ENCODE measurements at regions not wholly inside any gene's neighbourhood (a gene's known extent, or its start where the extent isn't known, plus 50 kb on each side); places are given as distances from the start of the nearest gene placed in this dataset.

DNA sequence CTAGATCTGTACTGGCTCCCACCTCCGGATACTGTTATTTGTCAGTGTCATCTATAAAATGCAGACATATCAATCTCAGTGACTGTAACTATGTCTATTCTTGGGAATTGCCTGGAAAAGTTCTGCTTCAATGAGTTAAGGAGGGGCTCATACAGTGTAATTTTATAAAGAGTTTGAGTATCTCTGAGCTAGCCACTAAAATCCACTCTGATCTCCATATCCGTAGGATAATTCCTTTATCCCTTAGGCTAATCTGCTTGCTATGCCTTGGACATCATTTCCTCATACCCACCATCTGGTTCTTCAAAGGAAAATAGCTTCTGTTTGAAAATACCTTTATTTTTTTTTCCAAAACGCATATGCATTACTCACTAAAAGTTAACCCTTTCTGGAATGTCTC lies 863.2 kb downstream of the SUCLG1 start:
- TF ChIP-seq TBL1XR1 (IDR thresholded peaks at IDR 0.05; ENCODE audit: low read depth, low read length) = no peak
- no peak for TF ChIP-seq ZBED1 (IDR thresholded peaks at IDR 0.05; ENCODE audit: borderline replicate concordance)
- TF ChIP-seq, protein P1, sequence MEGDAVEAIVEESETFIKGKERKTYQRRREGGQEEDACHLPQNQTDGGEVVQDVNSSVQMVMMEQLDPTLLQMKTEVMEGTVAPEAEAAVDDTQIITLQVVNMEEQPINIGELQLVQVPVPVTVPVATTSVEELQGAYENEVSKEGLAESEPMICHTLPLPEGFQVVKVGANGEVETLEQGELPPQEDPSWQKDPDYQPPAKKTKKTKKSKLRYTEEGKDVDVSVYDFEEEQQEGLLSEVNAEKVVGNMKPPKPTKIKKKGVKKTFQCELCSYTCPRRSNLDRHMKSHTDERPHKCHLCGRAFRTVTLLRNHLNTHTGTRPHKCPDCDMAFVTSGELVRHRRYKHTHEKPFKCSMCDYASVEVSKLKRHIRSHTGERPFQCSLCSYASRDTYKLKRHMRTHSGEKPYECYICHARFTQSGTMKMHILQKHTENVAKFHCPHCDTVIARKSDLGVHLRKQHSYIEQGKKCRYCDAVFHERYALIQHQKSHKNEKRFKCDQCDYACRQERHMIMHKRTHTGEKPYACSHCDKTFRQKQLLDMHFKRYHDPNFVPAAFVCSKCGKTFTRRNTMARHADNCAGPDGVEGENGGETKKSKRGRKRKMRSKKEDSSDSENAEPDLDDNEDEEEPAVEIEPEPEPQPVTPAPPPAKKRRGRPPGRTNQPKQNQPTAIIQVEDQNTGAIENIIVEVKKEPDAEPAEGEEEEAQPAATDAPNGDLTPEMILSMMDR (IDR thresholded peaks at IDR 0.05 in 2 of 3, conservative IDR thresholded peaks at IDR 0.05 in 1 of 3; ENCODE audit: control insufficient read depth in 2 of 3, extremely low read depth in 1 of 3, insufficient read depth in 1 of 3, low read depth in 3 of 3, low read length in 3 of 3) = no peak
- no peak for TF ChIP-seq RAD21 (IDR thresholded peaks at IDR 0.05; ENCODE audit: insufficient read depth, low read depth, low read length)
- no peak for TF ChIP-seq BHLHE40 (IDR thresholded peaks at IDR 0.05; ENCODE audit: borderline replicate concordance in 1 of 2, low read depth in 2 of 2, low read length in 1 of 2)
- TF ChIP-seq YY1 (IDR thresholded peaks at IDR 0.05; ENCODE audit: low read depth, low read length) = no peak
- TF ChIP-seq, protein P2, sequence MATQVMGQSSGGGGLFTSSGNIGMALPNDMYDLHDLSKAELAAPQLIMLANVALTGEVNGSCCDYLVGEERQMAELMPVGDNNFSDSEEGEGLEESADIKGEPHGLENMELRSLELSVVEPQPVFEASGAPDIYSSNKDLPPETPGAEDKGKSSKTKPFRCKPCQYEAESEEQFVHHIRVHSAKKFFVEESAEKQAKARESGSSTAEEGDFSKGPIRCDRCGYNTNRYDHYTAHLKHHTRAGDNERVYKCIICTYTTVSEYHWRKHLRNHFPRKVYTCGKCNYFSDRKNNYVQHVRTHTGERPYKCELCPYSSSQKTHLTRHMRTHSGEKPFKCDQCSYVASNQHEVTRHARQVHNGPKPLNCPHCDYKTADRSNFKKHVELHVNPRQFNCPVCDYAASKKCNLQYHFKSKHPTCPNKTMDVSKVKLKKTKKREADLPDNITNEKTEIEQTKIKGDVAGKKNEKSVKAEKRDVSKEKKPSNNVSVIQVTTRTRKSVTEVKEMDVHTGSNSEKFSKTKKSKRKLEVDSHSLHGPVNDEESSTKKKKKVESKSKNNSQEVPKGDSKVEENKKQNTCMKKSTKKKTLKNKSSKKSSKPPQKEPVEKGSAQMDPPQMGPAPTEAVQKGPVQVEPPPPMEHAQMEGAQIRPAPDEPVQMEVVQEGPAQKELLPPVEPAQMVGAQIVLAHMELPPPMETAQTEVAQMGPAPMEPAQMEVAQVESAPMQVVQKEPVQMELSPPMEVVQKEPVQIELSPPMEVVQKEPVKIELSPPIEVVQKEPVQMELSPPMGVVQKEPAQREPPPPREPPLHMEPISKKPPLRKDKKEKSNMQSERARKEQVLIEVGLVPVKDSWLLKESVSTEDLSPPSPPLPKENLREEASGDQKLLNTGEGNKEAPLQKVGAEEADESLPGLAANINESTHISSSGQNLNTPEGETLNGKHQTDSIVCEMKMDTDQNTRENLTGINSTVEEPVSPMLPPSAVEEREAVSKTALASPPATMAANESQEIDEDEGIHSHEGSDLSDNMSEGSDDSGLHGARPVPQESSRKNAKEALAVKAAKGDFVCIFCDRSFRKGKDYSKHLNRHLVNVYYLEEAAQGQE (IDR thresholded peaks at IDR 0.05; ENCODE audit: low read depth, low read length) = no peak
- no peak for TF ChIP-seq TCF3 (IDR thresholded peaks at IDR 0.05; ENCODE audit: borderline replicate concordance, insufficient read depth, low read depth, low read length)
- no peak for TF ChIP-seq RAD51 (IDR thresholded peaks at IDR 0.05)
- no peak for TF ChIP-seq ZNF217 (IDR thresholded peaks at IDR 0.05)
- no peak for TF ChIP-seq POLR2A (IDR thresholded peaks at IDR 0.05; ENCODE audit: low read depth, low read length)
